GM12878 (cell line): ENCODE measurements at regions not wholly inside any gene's neighbourhood (a gene's known extent, or its start where the extent isn't known, plus 50 kb on each side); places are given as distances from the start of the nearest gene placed in this dataset.

ENCODE experiments used
- CTCF ChIP-seq, 3 experiments: IDR thresholded peaks in 2 of 3; conservative IDR thresholded peaks in 1 of 3; 2 replicates each; pipeline ENCODE4 v1.5.1; 2011; ENCODE audit warnings: low read depth in 3 of 3, low read length in 3 of 3, mild to moderate bottlenecking in 3 of 3, control low read depth in 2 of 3, moderate library complexity in 2 of 3, inconsistent platforms in 1 of 3, mixed read lengths in 1 of 3; ENCODE audit not compliant: control insufficient read depth in 2 of 3, insufficient read depth in 1 of 3; ENCODE audit errors: extremely low read depth in 1 of 3
- ESRRA ChIP-seq: IDR thresholded peaks from 2 replicates; pipeline ENCODE4 v1.6.1; 2012; ENCODE audit warnings: mild to moderate bottlenecking, low read length, improper control_type of control experiment
- JUND ChIP-seq: IDR thresholded peaks from 2 replicates; pipeline ENCODE4 v1.6.1; 2012; ENCODE audit warnings: low read depth, mild to moderate bottlenecking, low read length, improper control_type of control experiment, moderate library complexity
- MAX ChIP-seq: IDR thresholded peaks from 2 replicates; pipeline ENCODE4 v1.6.1; 2012; ENCODE audit warnings: low read depth, low read length, improper control_type of control experiment
- SMC3 ChIP-seq: IDR thresholded peaks from 2 replicates; pipeline ENCODE4 v1.6.1; 2011; ENCODE audit warnings: low read length, improper control_type of control experiment, borderline replicate concordance
- SUPT20H ChIP-seq: IDR thresholded peaks from 2 replicates; pipeline ENCODE4 v1.6.1; 2011; ENCODE audit warnings: low read depth, mild to moderate bottlenecking, low read length, moderate library complexity, borderline replicate concordance; ENCODE audit not compliant: control insufficient read depth
- USF2 ChIP-seq: IDR thresholded peaks from 2 replicates; pipeline ENCODE4 v1.6.1; 2011; ENCODE audit warnings: low read depth, low read length, improper control_type of control experiment, borderline replicate concordance

- TF ChIP-seq JUND (no peak), USF2 (no peak), SMC3 (no peak), SUPT20H (no peak), CTCF (IDR thresholded peaks at IDR 0.05 in 2 of 3, conservative IDR thresholded peaks at IDR 0.05 in 1 of 3; ENCODE audit: control insufficient read depth in 2 of 3, extremely low read depth in 1 of 3, insufficient read depth in 1 of 3, low read depth in 3 of 3, low read length in 3 of 3) (no peak), ESRRA (no peak), MAX (no peak)
Observed at GRCh38 chr3:164380156-164380555, 698.1 kb downstream of the SI start.
